G401.6 (cell line): ENCODE measurements at regions not wholly inside any gene's neighbourhood (a gene's known extent, or its start where the extent isn't known, plus 50 kb on each side); places are given as distances from the start of the nearest gene placed in this dataset.

ENCODE experiments used
- FAIRE-seq: peaks from 2 replicates; lab custom pipeline; 2012; peaks lifted over from hg19 to GRCh38; lab: Jason Lieb, UNC

DNA sequence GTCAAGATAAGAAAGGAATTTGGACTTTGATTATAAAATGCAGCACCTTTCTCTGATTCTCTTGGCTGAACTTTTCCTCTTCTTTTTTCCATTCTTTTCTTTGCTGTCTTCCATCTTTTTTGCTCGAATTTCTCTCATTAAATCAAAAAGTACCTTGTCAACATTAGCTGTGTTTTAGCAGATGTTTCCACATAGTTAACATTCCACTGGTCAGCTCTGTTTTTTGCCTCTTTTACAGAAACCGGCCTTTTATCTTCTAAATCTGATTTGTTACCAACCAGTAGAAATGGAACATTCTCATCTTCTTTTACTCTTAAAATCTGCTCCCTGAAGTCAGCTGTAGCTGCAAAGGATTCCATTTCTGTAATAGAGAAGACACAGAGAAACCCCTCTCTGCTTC, 71.1 kb upstream of the SYT1 start:
- no peak for FAIRE-seq

GRCh38 chr12:78793982-78794381, 70.6 kb upstream of the SYT1 start:
- FAIRE-seq, result no peak

GRCh38 chr12:78795934-78796445, 68.6 kb upstream of the SYT1 start:
- FAIRE-seq, result no peak

- no peak for FAIRE-seq
Measured at GRCh38 chr12:78797196-78797931, 67.2 kb upstream of the SYT1 start.

GRCh38 chr12:78799649-78800048, 64.9 kb upstream of the SYT1 start:
- FAIRE-seq, result no peak

GRCh38 chr12:78802593-78802992, 62.0 kb upstream of the SYT1 start:
- no peak for FAIRE-seq

GRCh38 chr12:78804262-78804661, 60.3 kb upstream of the SYT1 start:
- FAIRE-seq, result no peak
